OCI-LY7 (cell line): ENCODE measurements at regions not wholly inside any gene's neighbourhood (a gene's known extent, or its start where the extent isn't known, plus 50 kb on each side); places are given as distances from the start of the nearest gene placed in this dataset.

Experiments
- BruUV-seq: library from RNA; stranded (reverse); fragments of 400-500 nt; replicated peaks from 2 replicates; lab custom pipeline; 2021; lab: Mats Ljungman, UMichigan
- CTCF ChIA-PET: fragments of 300-600 bp; sonication (Branson Sonifier 250); formaldehyde crosslinking; loops from one replicate; lab custom pipeline; 2022; ENCODE audit warnings: antibody characterized with exemption; ENCODE audit not compliant: unreplicated experiment; lab: Charles Lee
- POLR2A ChIA-PET: fragments of 300-600 bp; sonication (Branson Sonifier 250); formaldehyde crosslinking; loops from one replicate; lab custom pipeline; 2022; ENCODE audit warnings: antibody characterized with exemption; lab: Charles Lee
- DNase-seq: peaks from one replicate; pipeline ENCODE4 v3.0.0-alpha.2; 2015; ENCODE audit warnings: low spot score
- H2AFZ ChIP-seq: fragments of 200-600 bp; sonication (generic), shearing (Covaris generic); 2 replicates; pipeline ENCODE4 v1.6.1; 2014; ENCODE audit warnings: mild to moderate bottlenecking, antibody characterized with exemption, low read length, moderate library complexity
- H3K27ac ChIP-seq: fragments of 200-600 bp; sonication (generic); 2 replicates; pipeline ENCODE4 v1.5.1; 2014; ENCODE audit warnings: mixed run types, low read depth, mild to moderate bottlenecking, moderate library complexity, low read length, inconsistent platforms; ENCODE audit not compliant: poor library complexity, severe bottlenecking
- H3K36me3 ChIP-seq: fragments of 200-600 bp; sonication (generic); 2 replicates; pipeline ENCODE4 v1.6.1; 2014; ENCODE audit warnings: mild to moderate bottlenecking, antibody characterized with exemption, low read length, moderate library complexity, mixed read lengths; ENCODE audit not compliant: insufficient read depth
- H3K4me1 ChIP-seq: fragments of 200-600 bp; sonication (generic); 2 replicates; pipeline ENCODE4 v1.5.1; 2014; ENCODE audit warnings: mild to moderate bottlenecking, low read length; ENCODE audit not compliant: insufficient read depth, poor library complexity, severe bottlenecking
- H3K4me2 ChIP-seq: fragments of 200-600 bp; sonication (generic); 2 replicates; pipeline ENCODE4 v1.6.1; 2014; ENCODE audit warnings: mild to moderate bottlenecking, low read length
- H3K4me3 ChIP-seq: fragments of 200-600 bp; sonication (generic); 2 replicates; pipeline ENCODE4 v1.5.1; 2014; ENCODE audit warnings: mild to moderate bottlenecking, low read depth, low read length; ENCODE audit not compliant: poor library complexity, severe bottlenecking
- H3K79me2 ChIP-seq: fragments of 200-600 bp; sonication (generic); 2 replicates; pipeline ENCODE4 v1.6.1; 2016; ENCODE audit warnings: low read depth, mild to moderate bottlenecking, low read length, moderate library complexity, mixed read lengths; ENCODE audit not compliant: insufficient read depth
- H3K9me2 ChIP-seq: fragments of 200-600 bp; sonication (generic); 2 replicates; pipeline ENCODE4 v1.6.1; 2016; ENCODE audit warnings: mild to moderate bottlenecking, low read length, mixed read lengths; ENCODE audit not compliant: insufficient read depth
- H3K9me3 ChIP-seq: fragments of 200-600 bp; sonication (generic); 2 replicates; pipeline ENCODE4 v1.6.1; 2014; ENCODE audit warnings: mild to moderate bottlenecking, mixed run types, low read length, mixed read lengths
- H4K20me1 ChIP-seq: fragments of 200-600 bp; sonication (generic); 2 replicates; pipeline ENCODE4 v1.6.1; 2014; ENCODE audit warnings: mild to moderate bottlenecking, antibody characterized with exemption, low read length, moderate library complexity, mixed read lengths; ENCODE audit not compliant: insufficient read depth
- CTCF ChIP-seq: fragments of 200-600 bp; sonication (generic); conservative IDR thresholded peaks from 2 replicates; pipeline ENCODE4 v1.5.1; 2014; ENCODE audit warnings: mild to moderate bottlenecking, antibody characterized with exemption, low read length, moderate library complexity, mixed read lengths
- EZH2phosphoT487 ChIP-seq: fragments of 200-600 bp; sonication (generic); IDR thresholded peaks from 2 replicates; pipeline ENCODE4 v1.6.1; 2018; ENCODE audit warnings: low read depth, borderline replicate concordance, mild to moderate bottlenecking, mixed run types, antibody characterized with exemption, low read length, moderate library complexity, mixed read lengths
- intact Hi-C: fragments of 100-400 bp; cut with micrococcal nuclease; formaldehyde crosslinking; loops from one replicate; pipeline ENCODE4 v1.10.0; 2022; ENCODE audit not compliant: unreplicated experiment

GRCh38 chr15:93146196-93146595, 57.2 kb upstream of the RGMA start:
- Histone ChIP-seq H3K9me2 (no peaks in the 10 kb centered on the region), H3K27ac (no peak overlapping the region), H3K79me2 (no peaks in the 10 kb centered on the region), H3K9me3 (no peaks in the 10 kb centered on the region), H3K4me3 (no peak overlapping the region), H3K36me3 (no peaks in the 10 kb centered on the region), H2AFZ (no peak overlapping the region), H3K4me2 (no peak overlapping the region), H3K4me1 (no peaks in the 10 kb centered on the region), H4K20me1 (no peaks in the 10 kb centered on the region)
- no peak for DNase-seq
- no peak for TF ChIP-seq CTCF
- TF ChIP-seq EZH2phosphoT487 = no peak
- ChIA-PET CTCF (no interaction called here), POLR2A (no interaction called here)
- intact Hi-C loops = no loop called here
- no TSS peak for BruUV-seq

- no peak overlapping the region for H3K4me2 ChIP-seq
- no peaks in the 10 kb centered on the region for H3K4me1 ChIP-seq
- intact Hi-C loops = no loop called here
- no peaks in the 10 kb centered on the region for H3K36me3 ChIP-seq
- no TSS peak for BruUV-seq
- no peaks in the 10 kb centered on the region for H4K20me1 ChIP-seq
- DNase-seq = no peak
- no peaks in the 10 kb centered on the region for H3K9me2 ChIP-seq
- H3K4me3 ChIP-seq = no peak overlapping the region
- no peak overlapping the region for H2AFZ ChIP-seq
- H3K79me2 ChIP-seq = no peaks in the 10 kb centered on the region
- no peaks in the 10 kb centered on the region for H3K9me3 ChIP-seq
- ChIA-PET POLR2A (no interaction called here), CTCF (no interaction called here)
- TF ChIP-seq CTCF = no peak
- TF ChIP-seq EZH2phosphoT487 = no peak
- H3K27ac ChIP-seq = no peak overlapping the region
Observed at GRCh38 chr15:93144463-93145236, 55.6 kb upstream of the RGMA start.

- no peaks in the 10 kb centered on the region for H4K20me1 ChIP-seq
- TF ChIP-seq CTCF (no peak), EZH2phosphoT487 (no peak)
- intact Hi-C loops = no loop called here
Observed at GRCh38 chr15:93143186-93143585, 54.2 kb upstream of the RGMA start.

More at GRCh38 chr15:93143186-93143585, 54.2 kb upstream of the RGMA start:
- H3K79me2 ChIP-seq = no peaks in the 10 kb centered on the region
- H3K4me3 ChIP-seq = no peak overlapping the region
- no peaks in the 10 kb centered on the region for H3K36me3 ChIP-seq
- no peak for DNase-seq
- ChIA-PET CTCF (no interaction called here), POLR2A (no interaction called here)
- H2AFZ ChIP-seq = no peak overlapping the region
- BruUV-seq = no TSS peak
- no peaks in the 10 kb centered on the region for H3K4me1 ChIP-seq
- H3K4me2 ChIP-seq = no peak overlapping the region
- no peak overlapping the region for H3K27ac ChIP-seq
- no peaks in the 10 kb centered on the region for H3K9me2 ChIP-seq
- H3K9me3 ChIP-seq = no peaks in the 10 kb centered on the region
